Neural cell (in vitro differentiated cells): ENCODE measurements at regions not wholly inside any gene's neighbourhood (a gene's known extent, or its start where the extent isn't known, plus 50 kb on each side); places are given as distances from the start of the nearest gene placed in this dataset.

Experiments
- CTCF ChIP-seq: fragments of 450-650 bp; IDR thresholded peaks from 2 replicates; pipeline ENCODE4 v1.5.1; 2014; ENCODE audit warnings: antibody characterized with exemption, mild to moderate bottlenecking, moderate library complexity; ENCODE audit not compliant: poor library complexity, severe bottlenecking
- POLR2AphosphoS5 ChIP-seq: IDR thresholded peaks from 2 replicates; pipeline ENCODE4 v1.6.1; 2012

DNA sequence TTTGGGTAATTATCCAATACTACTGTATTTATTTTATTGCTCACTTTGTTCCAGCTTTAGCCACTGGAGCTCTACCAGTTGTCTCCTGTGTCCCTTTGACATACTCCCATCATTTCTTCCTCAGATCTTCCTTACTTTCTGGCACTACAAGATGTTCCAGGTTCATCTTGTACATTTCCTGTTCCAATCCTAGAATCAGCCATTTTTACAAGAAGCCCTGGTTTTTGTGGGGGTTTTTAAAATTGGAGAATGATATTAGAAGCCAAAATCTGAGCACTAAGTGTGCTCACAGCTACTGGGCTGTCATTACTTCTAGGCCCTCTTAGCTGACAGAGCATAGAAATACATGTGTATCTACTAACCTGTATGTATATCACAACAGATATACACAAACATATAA lies 164.3 kb downstream of the ZFP36L2 start:
- TF ChIP-seq CTCF (no peak), POLR2AphosphoS5 (no peak)
